ENCODE measurements at regions not wholly inside any gene's neighbourhood (a gene's known extent, or its start where the extent isn't known, plus 50 kb on each side); places are given as distances from the start of the nearest gene placed in this dataset.

GRCh38 chr5:39608024-39608423, 183.2 kb upstream of the DAB2 start:
- intact Hi-C loops (cut with DNase I): no loop called here
- no peak for DNase-seq
- TF ChIP-seq EP300 (IDR thresholded peaks at IDR 0.05) (no peak), POLR2A (IDR thresholded peaks at IDR 0.05) (no peak), CTCF (IDR thresholded peaks at IDR 0.05) (no peak), POLR2AphosphoS5 (IDR thresholded peaks at IDR 0.05) (no peak)

GRCh38 chr5:39606591-39606990, 181.8 kb upstream of the DAB2 start:
- Histone ChIP-seq H3K9me3 (no peaks in the 10 kb centered on the region), H3K27me3 (no peaks in the 10 kb centered on the region), H3K27ac (no peak overlapping the region), H3K4me1 (no peaks in the 10 kb centered on the region), H3K4me3 (no peak overlapping the region), H3K36me3 (no peaks in the 10 kb centered on the region)
- intact Hi-C loops (cut with DNase I): no loop called here
- 90% methylated on average over 2 of the region's 2 CpGs for WGBS, 2 donors
- no peak for TF ChIP-seq EP300 (IDR thresholded peaks at IDR 0.05)
- TF ChIP-seq CTCF (IDR thresholded peaks at IDR 0.05): no peak
- no peak for TF ChIP-seq POLR2AphosphoS5 (IDR thresholded peaks at IDR 0.05)
- no peak for TF ChIP-seq POLR2A (IDR thresholded peaks at IDR 0.05)
- no peak for DNase-seq

More at GRCh38 chr5:39608024-39608423, 183.2 kb upstream of the DAB2 start:
- Histone ChIP-seq H3K9me3 (no peaks in the 10 kb centered on the region), H3K27me3 (no peaks in the 10 kb centered on the region), H3K36me3 (no peaks in the 10 kb centered on the region), H3K27ac (no peak overlapping the region), H3K4me3 (no peak overlapping the region), H3K4me1 (no peaks in the 10 kb centered on the region)
- WGBS, 2 donors: 77 to 86% methylated on average over 5 of the region's 5 CpGs

- no peaks in the 10 kb centered on the region for H3K4me1 ChIP-seq
- intact Hi-C loops (cut with DNase I): no loop called here
- no peak overlapping the region for H3K27ac ChIP-seq
- no peak for TF ChIP-seq CTCF (IDR thresholded peaks at IDR 0.05)
- no peak for TF ChIP-seq POLR2AphosphoS5 (IDR thresholded peaks at IDR 0.05)
- no peak for TF ChIP-seq POLR2A (IDR thresholded peaks at IDR 0.05)
- TF ChIP-seq EP300 (IDR thresholded peaks at IDR 0.05): no peak
- WGBS, 2 donors: 79 to 80% methylated on average over 5 of the region's 5 CpGs
- DNase-seq: no peak
- H3K9me3 ChIP-seq: no peaks in the 10 kb centered on the region
- no peak overlapping the region for H3K4me3 ChIP-seq
- no peaks in the 10 kb centered on the region for H3K36me3 ChIP-seq
- H3K27me3 ChIP-seq: no peaks in the 10 kb centered on the region
Measured at GRCh38 chr5:39605588-39606575, 181.1 kb upstream of the DAB2 start.

GRCh38 chr5:39605145-39605544, 180.4 kb upstream of the DAB2 start:
- WGBS, 2 donors: 91 to 96% methylated on average over 5 of the region's 5 CpGs
- H3K36me3 ChIP-seq: no peaks in the 10 kb centered on the region
- no peak overlapping the region for H3K27ac ChIP-seq
- no peak overlapping the region for H3K4me3 ChIP-seq
- H3K27me3 ChIP-seq: no peaks in the 10 kb centered on the region
- no peaks in the 10 kb centered on the region for H3K4me1 ChIP-seq
- intact Hi-C loops (cut with DNase I): no loop called here
- no peak for DNase-seq
- no peaks in the 10 kb centered on the region for H3K9me3 ChIP-seq
- TF ChIP-seq POLR2AphosphoS5 (IDR thresholded peaks at IDR 0.05) (no peak), POLR2A (IDR thresholded peaks at IDR 0.05) (no peak), CTCF (IDR thresholded peaks at IDR 0.05) (no peak), EP300 (IDR thresholded peaks at IDR 0.05) (no peak)
